Spleen (tissue), 11 donors: ENCODE measurements at regions not wholly inside any gene's neighbourhood (a gene's known extent, or its start where the extent isn't known, plus 50 kb on each side); places are given as distances from the start of the nearest gene placed in this dataset.

ENCODE experiments used
- DNase-seq: peaks from one replicate; pipeline ENCODE4 v3.0.0-alpha.2; 2020
- H3K27ac ChIP-seq, 8 donors: fragments of 200-600 bp; sonication (generic) in 7 of 8; 1 replicate in 4 of 8; 2 replicates in 4 of 8; pipeline versions ENCODE4 v1.5.0 to v1.8.0; 2016 to 2021; ENCODE audit warnings: inconsistent platforms in 4 of 8, mild to moderate bottlenecking in 4 of 8, moderate library complexity in 1 of 8
- H3K27me3 ChIP-seq, 7 donors: fragments of 200-600 bp; sonication (generic) in 6 of 7; replicated peaks in 1 of 7; 1 replicate in 4 of 7; 2 replicates in 3 of 7; pipeline versions ENCODE4 v1.5.0 to v1.8.0; 2016 to 2021; ENCODE audit warnings: inconsistent platforms in 3 of 7, mild to moderate bottlenecking in 1 of 7
- H3K36me3 ChIP-seq, 6 donors: fragments of 200-600 bp; sonication (generic) in 5 of 6; 1 replicate in 4 of 6; 2 replicates in 2 of 6; pipeline versions ENCODE4 v1.5.0 to v1.8.0; 2016 to 2021; ENCODE audit warnings: inconsistent platforms in 2 of 6
- H3K4me1 ChIP-seq, 6 donors: fragments of 200-600 bp; sonication (generic) in 5 of 6; 1 replicate in 3 of 6; 2 replicates in 3 of 6; pipeline versions ENCODE4 v1.5.0 to v1.8.0; 2016 to 2021; ENCODE audit warnings: inconsistent platforms in 3 of 6
- H3K4me3 ChIP-seq, 8 donors: fragments of 200-600 bp; sonication (generic) in 7 of 8; 1 replicate in 4 of 8; 2 replicates in 4 of 8; pipeline versions ENCODE4 v1.5.0 to v1.8.0; 2016 to 2021; ENCODE audit warnings: inconsistent platforms in 4 of 8, mild to moderate bottlenecking in 4 of 8, moderate library complexity in 2 of 8
- H3K9me3 ChIP-seq, 8 donors: fragments of 200-600 bp; sonication (generic) in 7 of 8; 1 replicate in 4 of 8; 2 replicates in 4 of 8; pipeline versions ENCODE4 v1.5.0 to v1.8.0; 2016 to 2021; ENCODE audit warnings: inconsistent platforms in 4 of 8
- CTCF ChIP-seq, 11 experiments: fragments of 200-600 bp in 7 of 11; fragments of 450-650 bp in 4 of 11; sonication (generic) in 4 of 11; IDR thresholded peaks in 8 of 11; conservative IDR thresholded peaks in 3 of 11; 1 replicate in 7 of 11; 2 replicates in 4 of 11; pipeline versions ENCODE4 v1.4.0 to v1.8.0; 2016 to 2021; ENCODE audit warnings: antibody characterized with exemption in 11 of 11, inconsistent platforms in 4 of 11, mild to moderate bottlenecking in 1 of 11
- POLR2A ChIP-seq, 3 donors: fragments of 450-650 bp; IDR thresholded peaks; one replicate each; pipeline ENCODE4 v1.5.1; 2017; ENCODE audit warnings: antibody characterized with exemption in 3 of 3, mild to moderate bottlenecking in 1 of 3
- POLR2AphosphoS5 ChIP-seq, 3 donors: sonication (generic); formaldehyde crosslinking; IDR thresholded peaks; one replicate each; pipeline ENCODE4 v1.5.1; 2017; ENCODE audit warnings: antibody characterized with exemption in 3 of 3
- WGBS, 5 donors: extraction: QIAGEN DNeasy Blood & Tissue Kit in 3 of 5; methylation state at CpG; one replicate each; pipeline versions ENCODE4 v1.1.5 to v1.1.7; 2013 to 2018; 5-methylcytosine and 5-hydroxymethylcytosine counted together
- intact Hi-C: fragments of 100-400 bp; cut with DNase I; formaldehyde crosslinking; loops from one replicate; pipeline ENCODE4 v1.15.0; 2023; ENCODE audit warnings: low total_unique reads
- donor health status: healthy with polysubstance abuse.
- donor health status: DM: no; HTN: no; CAD: no; lungs with moderate emphysema.
- donor health status: DM: no; HTN: no; CAD: no.
- donor health status: Bipolar disorder and iron deficiency.
- donor health status: healthy.
- donor health status: DM: no; HTN: no; CAD: no.
- donor health status: DM: yes; HTN: yes; CAD: no.

- no peak for DNase-seq
- H3K36me3 ChIP-seq, result no peaks in the 10 kb centered on the region
- TF ChIP-seq POLR2AphosphoS5 (IDR thresholded peaks at IDR 0.05) (no peak), CTCF (IDR thresholded peaks at IDR 0.05 in 8 of 11, conservative IDR thresholded peaks at IDR 0.05 in 3 of 11) (no peak), POLR2A (IDR thresholded peaks at IDR 0.05) (no peak)
- H3K4me1 ChIP-seq, result peaks cover 0 to 8% (median 0%) of the 10 kb centered on the region in 6 donors
- H3K27me3 ChIP-seq, result no peaks in the 10 kb centered on the region
- no peak overlapping the region for H3K27ac ChIP-seq
- intact Hi-C loops, result no loop called here
- H3K9me3 ChIP-seq, result no peaks in the 10 kb centered on the region
- WGBS, 5 donors, result 49 to 87% (median 80%) methylated on average over 2 of the region's 2 CpGs
- no peak overlapping the region for H3K4me3 ChIP-seq
These were observed 99.9 kb upstream of the FAM20A start for GRCh38 chr17:68701046-68701445.

GRCh38 chr17:68700421-68700820 is 99.3 kb upstream of the FAM20A start:
- Histone ChIP-seq H3K36me3 (no peaks in the 10 kb centered on the region), H3K4me1 (peaks cover 0 to 8% (median 0%) of the 10 kb centered on the region in 6 donors), H3K27ac (no peak overlapping the region), H3K9me3 (no peaks in the 10 kb centered on the region), H3K4me3 (no peak overlapping the region), H3K27me3 (no peaks in the 10 kb centered on the region)
- TF ChIP-seq CTCF (IDR thresholded peaks at IDR 0.05 in 8 of 11, conservative IDR thresholded peaks at IDR 0.05 in 3 of 11), result no peak
- TF ChIP-seq POLR2AphosphoS5 (IDR thresholded peaks at IDR 0.05), result no peak
- no peak for TF ChIP-seq POLR2A (IDR thresholded peaks at IDR 0.05)
- no peak for DNase-seq
- WGBS, 5 donors, result 72 to 92% (median 77%) methylated on average over 4 of the region's 4 CpGs
- intact Hi-C loops, result no loop called here

GRCh38 chr17:68699936-68700335 is 98.8 kb upstream of the FAM20A start:
- DNase-seq, result no peak
- intact Hi-C loops, result no loop called here
- Histone ChIP-seq H3K4me3 (no peak overlapping the region), H3K9me3 (no peaks in the 10 kb centered on the region), H3K27me3 (no peaks in the 10 kb centered on the region), H3K27ac (no peak overlapping the region), H3K4me1 (peaks cover 0 to 8% (median 0%) of the 10 kb centered on the region in 6 donors), H3K36me3 (no peaks in the 10 kb centered on the region)
- TF ChIP-seq POLR2A (IDR thresholded peaks at IDR 0.05) (no peak), POLR2AphosphoS5 (IDR thresholded peaks at IDR 0.05) (no peak), CTCF (IDR thresholded peaks at IDR 0.05 in 8 of 11, conservative IDR thresholded peaks at IDR 0.05 in 3 of 11) (no peak)
- 79 to 96% (median 92%) methylated on average over 6 of the region's 6 CpGs for WGBS, 5 donors

GRCh38 chr17:68698746-68699145 is 97.6 kb upstream of the FAM20A start:
- intact Hi-C loops, result no loop called here
- H3K9me3 ChIP-seq, result no peaks in the 10 kb centered on the region
- H3K4me3 ChIP-seq, result no peak overlapping the region
- WGBS, 5 donors, result 21 to 50% (median 44%) methylated on average over 3 of the region's 3 CpGs
- no peaks in the 10 kb centered on the region for H3K36me3 ChIP-seq
- no peak for DNase-seq
- no peak overlapping the region for H3K27ac ChIP-seq
- TF ChIP-seq POLR2AphosphoS5 (IDR thresholded peaks at IDR 0.05) (no peak), POLR2A (IDR thresholded peaks at IDR 0.05) (no peak), CTCF (IDR thresholded peaks at IDR 0.05 in 8 of 11, conservative IDR thresholded peaks at IDR 0.05 in 3 of 11) (no peak)
- H3K4me1 ChIP-seq, result peaks cover 0 to 8% (median 0%) of the 10 kb centered on the region in 6 donors
- H3K27me3 ChIP-seq, result no peaks in the 10 kb centered on the region
